ENCODE measurements at regions not wholly inside any gene's neighbourhood (a gene's known extent, or its start where the extent isn't known, plus 50 kb on each side); places are given as distances from the start of the nearest gene placed in this dataset.
A peak's percentile ranks its signal among the peaks of the same experiment; 100 is the strongest.

GRCh38 chr1:208511242-208511860 is 267.2 kb upstream of the PLXNA2 start:
- Mint-ChIP-seq H3K9me3 (peaks cover 5% of the 10 kb centered on the region), H3K27ac (no peak overlapping the region), H3K27me3 (ENCODE audit: insufficient read depth) (no peaks in the 10 kb centered on the region; the same call in 1 of the 2 replicates), H3K4me1 (ENCODE audit: low read depth) (peaks cover 9% of the 10 kb centered on the region; the same call in 1 of the 2 replicates), H3K4me3 (no peak overlapping the region), H3K36me3 (ENCODE audit: low read depth) (no peaks in the 10 kb centered on the region)
- DNase-seq = no peak
- TF ChIP-seq CTCF (IDR thresholded peaks at IDR 0.05) = no peak

- no peak for DNase-seq
- no peak for TF ChIP-seq CTCF (IDR thresholded peaks at IDR 0.05)
Measured at GRCh38 chr1:208513799-208514198, 269.6 kb upstream of the PLXNA2 start.

GRCh38 chr1:208515129-208515528 is 270.9 kb upstream of the PLXNA2 start:
- TF ChIP-seq CTCF (IDR thresholded peaks at IDR 0.05) = no peak
- Mint-ChIP-seq H3K27ac (no peak overlapping the region), H3K4me3 (no peak overlapping the region), H3K36me3 (ENCODE audit: low read depth) (no peaks in the 10 kb centered on the region), H3K9me3 (peaks cover 15% of the 10 kb centered on the region), H3K27me3 (ENCODE audit: insufficient read depth) (no peaks in the 10 kb centered on the region; the same call in 1 of the 2 replicates), H3K4me1 (ENCODE audit: low read depth) (peaks cover 5% of the 10 kb centered on the region; the same call in 1 of the 2 replicates)
- no peak for DNase-seq

More at GRCh38 chr1:208513799-208514198, 269.6 kb upstream of the PLXNA2 start:
- Mint-ChIP-seq H3K27ac (no peak overlapping the region), H3K27me3 (ENCODE audit: insufficient read depth) (no peaks in the 10 kb centered on the region; the same call in 1 of the 2 replicates), H3K4me3 (no peak overlapping the region), H3K36me3 (ENCODE audit: low read depth) (no peaks in the 10 kb centered on the region), H3K9me3 (peaks cover 15% of the 10 kb centered on the region), H3K4me1 (ENCODE audit: low read depth) (peaks cover 9% of the 10 kb centered on the region; the same call in 1 of the 2 replicates)

- Mint-ChIP-seq H3K9me3 (peaks cover 15% of the 10 kb centered on the region), H3K4me1 (ENCODE audit: low read depth) (no peaks in the 10 kb centered on the region; the same call in 1 of the 2 replicates), H3K4me3 (no peak overlapping the region), H3K27me3 (ENCODE audit: insufficient read depth) (no peaks in the 10 kb centered on the region; the same call in 1 of the 2 replicates), H3K27ac (no peak overlapping the region), H3K36me3 (ENCODE audit: low read depth) (no peaks in the 10 kb centered on the region)
- TF ChIP-seq CTCF (IDR thresholded peaks at IDR 0.05) = no peak
- DNase-seq = no peak
Measured at GRCh38 chr1:208516780-208517179, 272.6 kb upstream of the PLXNA2 start.

GRCh38 chr1:208520438-208521099 is 276.4 kb upstream of the PLXNA2 start:
- Mint-ChIP-seq H3K9me3 (peaks cover 14% of the 10 kb centered on the region), H3K27me3 (ENCODE audit: insufficient read depth) (no peaks in the 10 kb centered on the region; the same call in 1 of the 2 replicates), H3K4me3 (no peak overlapping the region), H3K27ac (no peak overlapping the region), H3K36me3 (ENCODE audit: low read depth) (no peaks in the 10 kb centered on the region), H3K4me1 (ENCODE audit: low read depth) (no peaks in the 10 kb centered on the region; the same call in 1 of the 2 replicates)
- no peak for TF ChIP-seq CTCF (IDR thresholded peaks at IDR 0.05)
- peak; percentile 6 for DNase-seq

Measured in HFFc6 (cell line).